ENCODE measurements at regions not wholly inside any gene's neighbourhood (a gene's known extent, or its start where the extent isn't known, plus 50 kb on each side); places are given as distances from the start of the nearest gene placed in this dataset.

DNA sequence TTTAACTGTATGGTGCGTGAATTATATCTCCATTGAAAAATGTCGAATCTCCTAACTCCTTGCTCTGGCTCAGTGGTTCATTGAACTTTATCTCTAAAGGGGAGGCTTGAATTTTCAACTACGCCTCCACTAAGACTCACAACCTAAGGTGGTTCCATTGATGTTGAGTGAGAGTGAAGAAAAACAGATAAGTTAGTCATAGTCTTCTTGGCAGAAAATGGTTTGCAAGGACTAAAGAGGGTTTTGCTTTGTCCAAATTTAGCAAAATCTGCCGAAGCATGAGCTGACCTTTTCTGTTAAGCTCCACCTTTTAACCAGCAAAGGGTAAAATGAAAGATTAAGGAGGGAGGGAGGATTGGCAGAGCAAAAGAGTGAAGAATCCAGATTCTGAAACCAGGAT, 290.2 kb upstream of the SPTLC3 start:
- H3K56ac ChIP-seq (replicated peaks; ENCODE audit: insufficient read length, low read depth, low read length) = no peak overlapping the region
- no peak overlapping the region for H4K91ac ChIP-seq (replicated peaks; ENCODE audit: insufficient read length, low read length)
- no peak overlapping the region for H3K18ac ChIP-seq (ENCODE audit: extremely low read depth, low read length)
- H2BK120ac ChIP-seq (replicated peaks; ENCODE audit: low read depth, low read length) = no peak overlapping the region
- no peak overlapping the region for H3K9ac ChIP-seq (replicated peaks in 1 of 4; ENCODE audit: extremely low read depth in 1 of 4, low read depth in 3 of 4, low read length in 3 of 4)
- ChIA-PET CTCF (ENCODE audit: partially characterized antibody) (no interaction called here), POLR2A (ENCODE audit: partially characterized antibody) (interaction anchor here (1.0 kb wide), 1 partner anchor 126 kb away, joined by 3 read pairs; no protein-coding TSS in a partner anchor)
- H4K8ac ChIP-seq (ENCODE audit: extremely low read depth, insufficient read depth, low read length) = no peak overlapping the region
- no peaks in the 10 kb centered on the region for H3K36me3 ChIP-seq (ENCODE audit: control insufficient read depth in 2 of 4, insufficient read depth in 4 of 4, low read length in 3 of 4)
- no peak overlapping the region for H3K14ac ChIP-seq (ENCODE audit: insufficient read length)
- H2AK5ac ChIP-seq (ENCODE audit: low read depth, low read length) = no peak overlapping the region
- no peak overlapping the region for H3K27ac ChIP-seq (ENCODE audit: low read depth, low read length)
- H2BK12ac ChIP-seq (ENCODE audit: low read depth, low read length) = no peak overlapping the region
- no peaks in the 10 kb centered on the region for H3K27me3 ChIP-seq (replicated peaks in 1 of 4; ENCODE audit: control insufficient read depth in 3 of 4, extremely low read depth in 1 of 4, insufficient read depth in 3 of 4, low read length in 3 of 4)
- H3K4me2 ChIP-seq (ENCODE audit: insufficient read depth in 1 of 2, low read depth in 2 of 2, low read length in 2 of 2) = no peak overlapping the region
- no peak for TF ChIP-seq KDM5A (IDR thresholded peaks at IDR 0.05; ENCODE audit: low read length)
- TF ChIP-seq KDM4A (IDR thresholded peaks at IDR 0.05; ENCODE audit: low read depth, low read length, severe bottlenecking) = no peak
- no peak for TF ChIP-seq SP1 (IDR thresholded peaks at IDR 0.05; ENCODE audit: low read depth, low read length)
- no peak for TF ChIP-seq SP2 (IDR thresholded peaks at IDR 0.05; ENCODE audit: low read length)
- no peak for TF ChIP-seq TCF12 (IDR thresholded peaks at IDR 0.05; ENCODE audit: low read depth, low read length)
- TF ChIP-seq BCL11A (IDR thresholded peaks at IDR 0.05; ENCODE audit: low read depth in 2 of 2, low read length in 2 of 2) = no peak
- no peak for TF ChIP-seq RNF2 (IDR thresholded peaks at IDR 0.05; ENCODE audit: borderline replicate concordance, low read depth, low read length, missing control alignments, poor library complexity, severe bottlenecking)
- no peak for TF ChIP-seq GABPA (IDR thresholded peaks at IDR 0.05; ENCODE audit: borderline replicate concordance, insufficient read depth, low read length)
- TF ChIP-seq RFX5 (IDR thresholded peaks at IDR 0.05; ENCODE audit: borderline replicate concordance, low read depth, low read length) = no peak
- TF ChIP-seq TAF7 (optimal IDR thresholded peaks at IDR 0.05; ENCODE audit: borderline replicate concordance, low read depth, low read length) = no peak
- no peak for TF ChIP-seq CBX5 (IDR thresholded peaks at IDR 0.05; ENCODE audit: low read depth, low read length)
- TF ChIP-seq ASH2L (IDR thresholded peaks at IDR 0.05; ENCODE audit: low read length) = no peak
- no peaks in the 10 kb centered on the region for H3K79me2 ChIP-seq (ENCODE audit: control insufficient read depth in 1 of 2, insufficient read depth in 2 of 2, low read length in 2 of 2)
- FAIRE-seq = no peak
- H3K4me1 ChIP-seq (replicated peaks in 1 of 4; ENCODE audit: control insufficient read depth in 3 of 4, insufficient read depth in 4 of 4, low read length in 3 of 4) = no peaks in the 10 kb centered on the region; a peak in 1 of 7 replicates
- no peaks in the 10 kb centered on the region for H3K23me2 ChIP-seq (ENCODE audit: low read depth, low read length)
- no peak overlapping the region for H3K23ac ChIP-seq (ENCODE audit: insufficient read length)
- no peak overlapping the region for H2BK15ac ChIP-seq (ENCODE audit: low read length)
- H4K20me1 ChIP-seq (replicated peaks in 1 of 2; ENCODE audit: control insufficient read depth in 1 of 2, insufficient read depth in 2 of 2, low read length in 2 of 2) = no peaks in the 10 kb centered on the region
- DNase-seq (ENCODE audit: low read depth in 1 of 2, low spot score in 2 of 2) = no peak
- peak overlapping the region; percentile 29; the same call in 1 of the 2 replicates for H2AFZ ChIP-seq (ENCODE audit: low read length)
- H3K79me1 ChIP-seq (ENCODE audit: low read depth, low read length) = no peaks in the 10 kb centered on the region
- no peak overlapping the region for H2BK5ac ChIP-seq (ENCODE audit: low read depth, low read length)
- WGBS, 2 experiments (ENCODE audit: extremely low coverage in 1 of 2, insufficient coverage in 1 of 2, insufficient read length in 1 of 2, insufficient replicate concordance in 2 of 2, low coverage in 1 of 2, low lambda C conversion rate in 2 of 2, missing lambda C conversion rate in 1 of 2) = 95% methylated on average over 4 of the region's 4 CpGs; no CpG with 5 or more reads in 1 of the 2 experiments
- H3K9me3 ChIP-seq (ENCODE audit: insufficient read depth in 2 of 2, low read depth in 1 of 2, low read length in 1 of 2) = no peaks in the 10 kb centered on the region
- no peak overlapping the region for H2BK20ac ChIP-seq (ENCODE audit: low read length)
- no peak overlapping the region for H3K4me3 ChIP-seq (ENCODE audit: extremely low read depth in 1 of 4, insufficient read depth in 2 of 4, low read depth in 3 of 4, low read length in 4 of 4)
- no peak overlapping the region for H4K5ac ChIP-seq (ENCODE audit: insufficient read length, low read depth, low read length)
- H3K4ac ChIP-seq (replicated peaks; ENCODE audit: insufficient read length, low read depth, low read length) = no peak overlapping the region

Measured in H1 (cell line).